GM23338 (cell line): ENCODE measurements at regions not wholly inside any gene's neighbourhood (a gene's known extent, or its start where the extent isn't known, plus 50 kb on each side); places are given as distances from the start of the nearest gene placed in this dataset.

ENCODE experiments used
- ATAC-seq: fragments of 200-7000 bp; cut with Tn5 transposase; 3 replicates; pipeline ENCODE4 v1.9.1; 2020
- DNase-seq: peaks from one replicate; pipeline ENCODE4 v3.0.0-alpha.2; 2015; ENCODE audit warnings: low spot score
- H2AFZ ChIP-seq: fragments of 200-600 bp; sonication (generic); 2 replicates; pipeline ENCODE4 v1.8.0; 2016; ENCODE audit warnings: antibody characterized with exemption, mild to moderate bottlenecking, moderate library complexity
- H3F3A ChIP-seq: fragments of 200-600 bp; sonication (generic); replicated peaks from 2 replicates; pipeline ENCODE4 v1.8.0; 2017; ENCODE audit warnings: antibody characterized with exemption, mixed run types, low read depth
- H3K27ac ChIP-seq: fragments of 200-600 bp; sonication (generic); 2 replicates; pipeline ENCODE4 v1.6.1; 2016; ENCODE audit warnings: low read depth
- H3K27me3 ChIP-seq: fragments of 200-600 bp; sonication (generic); 2 replicates; pipeline ENCODE4 v1.8.0; 2016; ENCODE audit warnings: mild to moderate bottlenecking, mixed run types, moderate library complexity; ENCODE audit not compliant: insufficient read depth
- H3K36me3 ChIP-seq: fragments of 200-600 bp; sonication (generic); 2 replicates; pipeline ENCODE4 v1.8.0; 2016; ENCODE audit warnings: mild to moderate bottlenecking; ENCODE audit not compliant: insufficient read depth
- H3K4me1 ChIP-seq: fragments of 200-600 bp; sonication (generic); 2 replicates; pipeline ENCODE4 v1.8.0; 2016; ENCODE audit warnings: mild to moderate bottlenecking, moderate library complexity; ENCODE audit not compliant: insufficient read depth
- H3K4me2 ChIP-seq: fragments of 200-600 bp; sonication (generic); 2 replicates; pipeline ENCODE4 v1.7.1; 2017; ENCODE audit warnings: mixed run types
- H3K4me3 ChIP-seq: fragments of 200-600 bp; sonication (generic); 2 replicates; pipeline ENCODE4 v1.6.1; 2016; ENCODE audit warnings: mixed run types
- H3K79me2 ChIP-seq: fragments of 200-600 bp; sonication (generic); replicated peaks from 2 replicates; pipeline ENCODE4 v1.8.0; 2017; ENCODE audit warnings: mild to moderate bottlenecking; ENCODE audit not compliant: insufficient read depth
- H3K9me2 ChIP-seq: fragments of 200-600 bp; sonication (generic); 2 replicates; pipeline ENCODE4 v1.8.0; 2017; ENCODE audit not compliant: insufficient read depth
- H4K20me1 ChIP-seq: fragments of 200-600 bp; sonication (generic); replicated peaks from 2 replicates; pipeline ENCODE4 v1.8.0; 2017; ENCODE audit warnings: mild to moderate bottlenecking; ENCODE audit not compliant: insufficient read depth
- H3K27ac Mint-ChIP-seq: 2 replicates; pipeline ENCODE4 v1.8.0; 2020; ENCODE audit warnings: inconsistent platforms, mild to moderate bottlenecking, moderate library complexity, mixed read lengths
- H3K27me3 Mint-ChIP-seq: 3 replicates; pipeline ENCODE4 v1.8.0; 2022; ENCODE audit warnings: low read depth, mild to moderate bottlenecking, moderate library complexity, mixed read lengths, inconsistent platforms; ENCODE audit not compliant: insufficient read depth, poor library complexity
- H3K36me3 Mint-ChIP-seq: 3 replicates; pipeline ENCODE4 v1.8.0; 2021; ENCODE audit warnings: low read depth, mild to moderate bottlenecking, inconsistent platforms, moderate library complexity, mixed read lengths
- H3K4me1 Mint-ChIP-seq: 3 replicates; pipeline ENCODE4 v1.8.0; 2020; ENCODE audit warnings: mild to moderate bottlenecking, inconsistent platforms, mixed read lengths
- H3K4me3 Mint-ChIP-seq: 3 replicates; pipeline ENCODE4 v1.8.0; 2021; ENCODE audit warnings: moderate library complexity, mild to moderate bottlenecking, inconsistent platforms, mixed read lengths
- H3K9me3 Mint-ChIP-seq: 3 replicates; pipeline ENCODE4 v1.8.0; 2020; ENCODE audit warnings: moderate library complexity, mild to moderate bottlenecking, inconsistent platforms, mixed read lengths
- CREB1 ChIP-seq: fragments of 250-450 bp; sonication (Bioruptor Pico); IDR thresholded peaks from 2 replicates; pipeline ENCODE4 v1.5.0; 2020; ENCODE audit warnings: low read depth, mild to moderate bottlenecking, moderate library complexity
- CTCF ChIP-seq, 2 experiments: fragments of 200-600 bp in 1 of 2; sonication (generic) in 1 of 2; conservative IDR thresholded peaks; 2 replicates each; pipeline versions ENCODE4 v1.5.1 to v1.6.1; 2016 to 2017; ENCODE audit warnings: antibody characterized with exemption in 2 of 2, low read depth in 2 of 2, mild to moderate bottlenecking in 2 of 2, moderate library complexity in 1 of 2
- ETS1 ChIP-seq: IDR thresholded peaks from 2 replicates; pipeline ENCODE4 v1.6.1; 2016; ENCODE audit warnings: antibody characterized with exemption
- EZH2phosphoT487 ChIP-seq: fragments of 200-600 bp; sonication (generic); IDR thresholded peaks from one replicate; pipeline ENCODE4 v1.8.1; 2018; ENCODE audit warnings: antibody characterized with exemption; ENCODE audit not compliant: unreplicated experiment
- JUNB ChIP-seq: IDR thresholded peaks from one replicate; pipeline ENCODE4 v1.6.1; 2016; ENCODE audit warnings: antibody characterized with exemption; ENCODE audit not compliant: unreplicated experiment
- STAT1 ChIP-seq: IDR thresholded peaks from one replicate; pipeline ENCODE4 v1.6.1; 2016; ENCODE audit warnings: antibody characterized with exemption; ENCODE audit not compliant: unreplicated experiment
- ZNF114 ChIP-seq: fragments of 250-450 bp; sonication (Bioruptor Pico); IDR thresholded peaks from 2 replicates; pipeline ENCODE4 v1.5.0; 2020; ENCODE audit warnings: mild to moderate bottlenecking, moderate library complexity
- ZNF331 ChIP-seq: fragments of 250-450 bp; sonication (Bioruptor Pico); IDR thresholded peaks from 2 replicates; pipeline ENCODE4 v1.5.0; 2020; ENCODE audit warnings: low read depth, mild to moderate bottlenecking, moderate library complexity
- TF ChIP-seq, protein P1 (sequence below): fragments of 250-450 bp; sonication (Bioruptor Pico); IDR thresholded peaks from 2 replicates; pipeline ENCODE4 v1.5.0; 2020; ENCODE audit warnings: mild to moderate bottlenecking, moderate library complexity

DNA sequence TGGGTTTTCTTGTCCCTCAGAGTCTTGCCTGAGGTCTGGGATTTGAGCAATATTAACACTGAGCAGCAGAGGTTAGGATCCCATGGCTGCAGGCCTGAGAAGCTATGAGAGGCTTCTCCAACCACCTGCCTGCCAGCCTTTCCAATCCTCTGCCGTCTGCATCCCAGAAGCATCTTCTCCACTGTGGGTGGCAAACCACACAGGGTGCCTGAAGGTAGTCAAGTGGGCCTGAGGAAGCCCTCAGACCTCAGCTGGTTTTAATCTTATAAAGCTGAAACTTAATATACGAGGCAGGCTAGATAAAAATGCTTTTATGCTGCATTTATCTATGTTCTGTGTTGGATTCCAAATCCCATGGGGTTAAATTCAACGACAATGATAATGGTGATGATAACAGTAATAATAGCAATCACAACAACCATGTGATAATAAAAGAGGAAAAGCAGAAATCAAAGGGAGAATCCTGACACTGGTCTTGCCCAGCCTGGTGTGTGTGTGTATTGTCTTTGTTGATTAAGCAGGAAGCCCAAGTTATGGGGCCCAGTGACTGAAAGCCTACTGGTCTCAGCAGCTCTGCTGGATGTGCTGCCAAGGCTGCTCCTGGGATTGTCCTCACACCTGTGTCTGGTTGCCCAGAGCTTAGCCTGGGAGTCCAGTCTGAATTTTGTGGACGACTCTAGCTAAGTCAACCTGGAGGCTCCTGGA is 59.7 kb upstream of the LDAH start (continued):
- TF ChIP-seq, protein P1, sequence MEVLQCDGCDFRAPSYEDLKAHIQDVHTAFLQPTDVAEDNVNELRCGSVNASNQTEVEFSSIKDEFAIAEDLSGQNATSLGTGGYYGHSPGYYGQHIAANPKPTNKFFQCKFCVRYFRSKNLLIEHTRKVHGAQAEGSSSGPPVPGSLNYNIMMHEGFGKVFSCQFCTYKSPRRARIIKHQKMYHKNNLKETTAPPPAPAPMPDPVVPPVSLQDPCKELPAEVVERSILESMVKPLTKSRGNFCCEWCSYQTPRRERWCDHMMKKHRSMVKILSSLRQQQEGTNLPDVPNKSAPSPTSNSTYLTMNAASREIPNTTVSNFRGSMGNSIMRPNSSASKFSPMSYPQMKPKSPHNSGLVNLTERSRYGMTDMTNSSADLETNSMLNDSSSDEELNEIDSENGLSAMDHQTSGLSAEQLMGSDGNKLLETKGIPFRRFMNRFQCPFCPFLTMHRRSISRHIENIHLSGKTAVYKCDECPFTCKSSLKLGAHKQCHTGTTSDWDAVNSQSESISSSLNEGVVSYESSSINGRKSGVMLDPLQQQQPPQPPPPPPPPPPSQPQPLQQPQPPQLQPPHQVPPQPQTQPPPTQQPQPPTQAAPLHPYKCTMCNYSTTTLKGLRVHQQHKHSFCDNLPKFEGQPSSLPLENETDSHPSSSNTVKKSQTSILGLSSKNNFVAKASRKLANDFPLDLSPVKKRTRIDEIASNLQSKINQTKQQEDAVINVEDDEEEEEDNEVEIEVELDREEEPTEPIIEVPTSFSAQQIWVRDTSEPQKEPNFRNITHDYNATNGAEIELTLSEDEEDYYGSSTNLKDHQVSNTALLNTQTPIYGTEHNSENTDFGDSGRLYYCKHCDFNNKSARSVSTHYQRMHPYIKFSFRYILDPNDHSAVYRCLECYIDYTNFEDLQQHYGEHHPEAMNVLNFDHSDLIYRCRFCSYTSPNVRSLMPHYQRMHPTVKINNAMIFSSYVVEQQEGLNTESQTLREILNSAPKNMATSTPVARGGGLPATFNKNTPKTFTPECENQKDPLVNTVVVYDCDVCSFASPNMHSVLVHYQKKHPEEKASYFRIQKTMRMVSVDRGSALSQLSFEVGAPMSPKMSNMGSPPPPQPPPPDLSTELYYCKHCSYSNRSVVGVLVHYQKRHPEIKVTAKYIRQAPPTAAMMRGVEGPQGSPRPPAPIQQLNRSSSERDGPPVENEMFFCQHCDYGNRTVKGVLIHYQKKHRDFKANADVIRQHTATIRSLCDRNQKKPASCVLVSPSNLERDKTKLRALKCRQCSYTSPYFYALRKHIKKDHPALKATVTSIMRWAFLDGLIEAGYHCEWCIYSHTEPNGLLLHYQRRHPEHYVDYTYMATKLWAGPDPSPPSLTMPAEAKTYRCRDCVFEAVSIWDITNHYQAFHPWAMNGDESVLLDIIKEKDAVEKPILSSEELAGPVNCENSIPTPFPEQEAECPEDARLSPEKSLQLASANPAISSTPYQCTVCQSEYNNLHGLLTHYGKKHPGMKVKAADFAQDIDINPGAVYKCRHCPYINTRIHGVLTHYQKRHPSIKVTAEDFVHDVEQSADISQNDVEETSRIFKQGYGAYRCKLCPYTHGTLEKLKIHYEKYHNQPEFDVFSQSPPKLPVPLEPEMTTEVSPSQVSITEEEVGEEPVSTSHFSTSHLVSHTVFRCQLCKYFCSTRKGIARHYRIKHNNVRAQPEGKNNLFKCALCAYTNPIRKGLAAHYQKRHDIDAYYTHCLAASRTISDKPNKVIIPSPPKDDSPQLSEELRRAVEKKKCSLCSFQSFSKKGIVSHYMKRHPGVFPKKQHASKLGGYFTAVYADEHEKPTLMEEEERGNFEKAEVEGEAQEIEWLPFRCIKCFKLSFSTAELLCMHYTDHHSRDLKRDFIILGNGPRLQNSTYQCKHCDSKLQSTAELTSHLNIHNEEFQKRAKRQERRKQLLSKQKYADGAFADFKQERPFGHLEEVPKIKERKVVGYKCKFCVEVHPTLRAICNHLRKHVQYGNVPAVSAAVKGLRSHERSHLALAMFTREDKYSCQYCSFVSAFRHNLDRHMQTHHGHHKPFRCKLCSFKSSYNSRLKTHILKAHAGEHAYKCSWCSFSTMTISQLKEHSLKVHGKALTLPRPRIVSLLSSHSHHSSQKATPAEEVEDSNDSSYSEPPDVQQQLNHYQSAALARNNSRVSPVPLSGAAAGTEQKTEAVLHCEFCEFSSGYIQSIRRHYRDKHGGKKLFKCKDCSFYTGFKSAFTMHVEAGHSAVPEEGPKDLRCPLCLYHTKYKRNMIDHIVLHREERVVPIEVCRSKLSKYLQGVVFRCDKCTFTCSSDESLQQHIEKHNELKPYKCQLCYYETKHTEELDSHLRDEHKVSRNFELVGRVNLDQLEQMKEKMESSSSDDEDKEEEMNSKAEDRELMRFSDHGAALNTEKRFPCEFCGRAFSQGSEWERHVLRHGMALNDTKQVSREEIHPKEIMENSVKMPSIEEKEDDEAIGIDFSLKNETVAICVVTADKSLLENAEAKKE (CRISPR knock-in tag), result no peak
- no peak for TF ChIP-seq STAT1
- TF ChIP-seq ETS1, result no peak
- TF ChIP-seq EZH2phosphoT487, result no peak

GRCh38 chr2:20880221-20880771 is 57.4 kb upstream of the LDAH start:
- Histone ChIP-seq H2AFZ (no peak overlapping the region), H3K27me3 (no peaks in the 10 kb centered on the region), H3K4me3 (no peak overlapping the region), H4K20me1 (no peaks in the 10 kb centered on the region), H3K4me1 (no peaks in the 10 kb centered on the region), H3K9me2 (no peaks in the 10 kb centered on the region), H3F3A (no peaks in the 10 kb centered on the region), H3K4me2 (no peak overlapping the region), H3K79me2 (no peaks in the 10 kb centered on the region), H3K27ac (no peak overlapping the region), H3K36me3 (no peaks in the 10 kb centered on the region; the same call in 1 of the 2 replicates)
- H3K27me3 Mint-ChIP-seq, result peaks cover 6% of the 10 kb centered on the region
- ATAC-seq (no peak), DNase-seq (no peak)
- H3K36me3 Mint-ChIP-seq, result peaks cover 14% of the 10 kb centered on the region
- H3K27ac Mint-ChIP-seq, result no peak overlapping the region
- no peaks in the 10 kb centered on the region for H3K4me1 Mint-ChIP-seq
- H3K9me3 Mint-ChIP-seq, result peaks cover 75% of the 10 kb centered on the region
- no peak overlapping the region for H3K4me3 Mint-ChIP-seq
- no peak for TF ChIP-seq CREB1 (CRISPR knock-in tag)
- no peak for TF ChIP-seq ZNF114
- TF ChIP-seq CTCF (conservative IDR thresholded peaks at IDR 0.05; ENCODE audit: low read depth in 2 of 2), result no peak
- TF ChIP-seq ZNF331 (CRISPR knock-in tag), result no peak
- TF ChIP-seq JUNB, result no peak
- no peak for TF ChIP-seq ETS1
- no peak for TF ChIP-seq STAT1
